Stimulated activated CD8-positive, alpha-beta memory T cell treated with anti-CD3 and anti-CD28 coated beads, Interleukin-7, amount 100 ng/mL, for 1 hour (primary cell): ENCODE measurements at regions not wholly inside any gene's neighbourhood (a gene's known extent, or its start where the extent isn't known, plus 50 kb on each side); places are given as distances from the start of the nearest gene placed in this dataset.
"Not testable (repeated sequence)": the region's sequence is repeated elsewhere in the genome, so short reads cannot be mapped to it uniquely, and the experiment has no call there.

Experiments
- DNase-seq, 2 donors: peaks; one replicate each; pipeline ENCODE4 v3.0.0-alpha.2; 2020; ENCODE audit warnings: low read depth in 2 of 2

DNA sequence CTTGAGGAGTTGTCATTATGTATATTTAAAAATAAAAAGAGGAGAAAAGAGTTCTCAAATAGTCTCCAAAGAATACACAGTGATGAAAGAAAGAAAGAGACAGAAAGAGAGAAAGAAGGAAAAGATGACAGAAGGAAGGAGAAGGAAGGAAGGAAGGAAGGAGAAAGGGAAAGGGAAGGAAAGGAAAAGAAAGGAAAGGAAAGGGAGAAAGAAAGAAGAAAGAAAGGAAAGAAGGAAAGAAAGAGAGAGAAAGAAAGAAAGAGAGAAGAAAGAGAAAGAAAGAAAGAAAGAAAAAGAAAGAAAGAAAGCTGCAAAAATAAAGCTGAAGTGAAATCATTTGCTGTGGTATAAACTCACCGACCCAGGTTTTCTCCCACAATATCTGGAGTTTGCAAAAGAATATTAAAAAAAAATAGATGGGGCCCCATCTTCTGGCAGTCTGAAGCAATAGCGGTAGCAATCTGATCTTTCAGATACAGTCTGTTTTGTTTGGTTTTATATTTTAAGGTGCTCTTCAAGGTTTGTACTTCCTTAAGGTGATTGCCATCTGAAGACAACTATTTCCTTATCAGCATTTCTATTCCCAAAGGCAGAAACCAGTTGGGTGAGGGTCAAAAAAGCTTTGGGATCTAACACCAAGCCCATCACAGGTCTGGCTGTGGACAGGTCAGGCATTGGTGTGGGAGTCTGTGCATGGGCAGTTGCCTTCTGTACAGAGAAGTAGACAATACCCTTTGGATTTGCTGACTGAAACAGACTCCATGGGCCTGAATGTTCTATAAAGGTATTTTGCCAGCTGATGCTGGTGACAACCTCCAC, 160.4 kb downstream of the CPEB2 start:
- DNase-seq: no peak

DNA sequence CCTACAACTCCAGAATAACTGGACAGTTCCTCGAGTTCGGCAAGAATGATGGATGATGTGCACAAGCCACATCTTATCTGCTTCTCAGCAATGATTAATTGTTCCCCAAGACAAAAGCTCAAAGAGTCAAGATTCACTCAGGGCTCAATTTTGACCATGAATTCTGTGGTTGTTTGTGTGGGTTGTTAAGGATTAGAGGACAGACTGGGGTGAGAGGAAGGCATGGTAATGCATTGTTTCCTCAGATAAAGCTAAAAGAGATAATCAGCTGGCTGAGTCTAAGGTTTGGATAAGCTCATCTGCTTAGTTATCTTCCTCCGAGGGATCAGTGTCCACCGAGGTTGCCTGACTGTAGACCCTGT, 161.0 kb downstream of the CPEB2 start:
- DNase-seq: no peak

DNA sequence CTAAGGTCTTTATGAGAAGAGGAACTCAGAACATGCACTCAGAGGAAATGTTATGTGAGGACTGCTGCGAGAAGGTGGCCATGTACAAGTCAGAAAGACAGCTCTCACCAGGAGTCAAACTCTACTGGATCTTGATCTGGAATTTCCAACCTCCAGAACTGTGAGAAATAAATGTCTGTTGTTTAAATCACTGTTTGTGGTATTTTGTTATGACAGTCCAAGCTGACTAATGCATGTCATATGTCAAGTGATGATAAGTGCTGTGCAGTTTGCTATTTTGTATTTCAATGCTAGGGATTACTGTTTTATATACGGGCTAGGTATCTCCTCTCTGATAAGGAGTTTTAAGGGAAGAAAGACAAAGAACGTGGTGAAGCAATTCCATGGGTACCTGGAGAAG, 162.3 kb downstream of the CPEB2 start:
- no peak for DNase-seq

DNA sequence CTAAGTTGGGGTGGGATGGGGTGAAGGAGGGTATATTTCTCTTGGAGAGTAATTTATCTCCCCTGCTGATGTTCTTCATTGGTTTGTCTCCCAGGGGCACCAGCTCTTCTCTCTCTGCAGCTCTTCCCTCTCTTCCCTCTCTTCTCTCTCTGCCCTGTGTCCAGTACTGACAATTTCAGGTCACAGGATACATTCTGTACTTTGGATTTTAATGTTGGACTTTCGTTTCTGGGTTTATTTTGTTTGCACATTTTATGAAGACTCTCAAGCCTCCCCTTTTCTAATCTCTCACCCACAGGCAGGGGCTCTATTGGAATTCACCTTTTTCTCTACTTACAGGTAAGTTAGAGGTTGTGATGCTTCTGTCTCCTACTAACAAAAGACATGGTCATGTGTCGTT, 165.5 kb downstream of the CPEB2 start:
- no peak for DNase-seq

DNA sequence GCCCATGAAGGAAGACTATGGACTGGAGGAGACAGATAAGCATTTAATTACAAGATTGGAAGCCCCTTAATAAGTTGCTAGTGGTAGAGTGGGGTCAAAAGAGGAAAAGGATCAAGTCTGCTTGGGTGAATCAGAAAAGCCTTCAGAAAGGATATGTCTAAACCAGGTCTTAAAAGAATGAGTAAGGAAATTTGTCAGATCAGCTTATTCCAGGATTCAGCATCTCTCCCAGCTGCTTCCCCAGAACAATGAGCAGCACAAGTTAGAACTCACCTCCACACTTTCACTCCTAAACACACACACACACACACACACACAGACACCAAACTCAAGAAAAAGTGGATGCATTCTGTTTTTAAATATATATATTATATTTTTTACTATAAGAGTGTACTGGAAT, 166.5 kb downstream of the CPEB2 start:
- no peak for DNase-seq

DNA sequence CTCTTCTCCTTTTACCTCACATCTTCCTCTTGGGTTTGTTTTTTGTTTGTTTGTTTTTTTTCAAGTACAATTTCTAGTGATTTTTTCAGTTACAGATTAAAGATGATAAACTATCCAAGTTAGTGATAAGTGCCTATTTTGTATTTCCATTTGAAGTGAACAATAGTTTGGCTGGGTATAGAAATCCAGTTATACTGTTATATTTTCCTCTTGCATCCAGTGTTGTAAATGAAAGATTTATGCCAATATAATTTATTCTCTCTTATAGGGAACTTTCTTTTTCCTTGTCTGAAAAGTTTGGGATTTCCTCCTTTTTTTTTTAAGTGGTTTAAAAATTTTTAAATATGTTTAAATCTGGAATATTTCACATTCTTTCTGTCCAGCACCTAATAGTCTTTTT, 169.4 kb downstream of the CPEB2 start:
- no peak for DNase-seq

DNA sequence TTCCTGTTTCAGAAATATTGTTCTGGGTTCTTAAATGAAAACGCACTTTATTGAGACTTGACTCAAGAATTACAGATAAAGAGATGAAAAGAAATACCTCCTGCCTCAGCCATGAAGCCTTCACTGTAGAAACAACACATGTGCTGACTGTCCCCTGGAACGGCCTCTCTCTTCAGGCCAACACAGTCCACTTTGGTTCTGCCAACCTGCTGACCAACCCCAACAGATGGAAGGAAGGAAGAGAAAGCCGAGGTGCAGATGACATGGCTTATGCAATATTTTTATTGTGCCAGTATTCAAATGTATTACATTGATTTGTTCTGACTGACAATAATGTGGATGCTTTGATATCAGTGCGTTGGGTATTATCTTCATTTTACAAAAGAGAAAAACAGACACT, 171.0 kb downstream of the CPEB2 start:
- no peak for DNase-seq

DNA sequence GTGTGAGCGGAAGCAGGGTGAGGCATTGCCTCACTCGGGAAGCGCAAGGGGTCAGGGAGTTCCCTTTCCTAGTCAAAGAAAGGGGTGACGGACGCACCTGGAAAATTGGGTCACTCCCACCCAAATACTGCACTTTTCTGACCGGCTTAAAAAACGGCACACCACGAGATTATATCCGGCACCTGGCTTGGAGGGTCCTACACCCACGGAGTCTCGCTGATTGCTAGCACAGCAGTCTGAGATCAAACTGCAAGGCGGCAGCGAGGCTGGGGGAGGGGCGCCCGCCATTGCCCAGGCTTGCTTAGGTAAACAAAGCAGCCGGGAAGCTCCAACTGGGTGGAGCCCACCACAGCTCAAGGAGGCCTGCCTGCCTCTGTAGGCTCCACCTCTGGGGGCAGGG, 171.9 kb downstream of the CPEB2 start:
- DNase-seq: not testable (repeated sequence)

DNA sequence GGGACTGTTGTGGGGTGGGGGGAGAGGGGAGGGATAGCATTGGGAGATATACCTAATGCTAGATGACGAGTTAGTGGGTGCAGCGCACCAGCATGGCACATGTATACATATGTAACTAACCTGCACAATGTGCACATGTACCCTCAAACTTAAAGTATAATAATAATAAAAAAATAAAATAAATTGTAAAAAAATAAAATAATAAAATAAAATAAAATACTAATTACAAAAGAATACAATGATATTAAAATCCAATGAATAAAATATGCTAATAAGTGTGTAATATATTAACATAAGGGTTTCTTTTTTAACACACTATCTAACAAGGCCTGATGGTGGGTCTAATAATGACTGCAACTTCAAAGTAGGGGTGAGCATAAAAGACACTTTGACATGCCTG, 177.6 kb downstream of the CPEB2 start:
- not testable (repeated sequence) for DNase-seq

DNA sequence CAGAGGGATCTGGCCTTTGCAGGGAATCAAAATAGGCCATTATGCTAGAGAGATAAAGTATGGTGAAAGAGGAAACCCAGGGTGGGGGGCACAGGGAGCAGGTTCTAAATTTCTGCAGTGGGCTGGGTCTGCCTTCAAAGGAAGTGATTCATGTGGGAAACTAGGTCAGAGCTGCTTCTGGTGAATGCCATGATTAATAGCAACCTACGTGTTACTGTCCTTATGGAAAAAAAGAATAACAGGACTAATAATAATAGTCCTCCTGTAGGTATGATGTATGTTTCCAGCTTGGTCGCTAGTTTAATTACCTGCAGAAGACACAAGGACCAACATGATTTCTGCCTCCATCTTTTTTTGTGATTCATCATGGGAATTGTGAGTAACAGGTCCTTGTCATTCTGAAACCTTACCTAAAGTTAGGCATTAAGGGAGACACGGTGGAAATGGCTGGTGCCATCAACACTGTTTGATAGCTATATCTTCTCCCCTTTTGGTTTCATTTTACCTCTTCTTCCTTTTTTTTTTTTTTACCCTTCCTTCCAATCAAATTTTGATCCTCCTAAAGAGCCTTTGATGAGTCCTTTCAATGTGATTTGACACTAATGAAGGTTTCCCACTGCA, 180.4 kb downstream of the CPEB2 start:
- no peak for DNase-seq

DNA sequence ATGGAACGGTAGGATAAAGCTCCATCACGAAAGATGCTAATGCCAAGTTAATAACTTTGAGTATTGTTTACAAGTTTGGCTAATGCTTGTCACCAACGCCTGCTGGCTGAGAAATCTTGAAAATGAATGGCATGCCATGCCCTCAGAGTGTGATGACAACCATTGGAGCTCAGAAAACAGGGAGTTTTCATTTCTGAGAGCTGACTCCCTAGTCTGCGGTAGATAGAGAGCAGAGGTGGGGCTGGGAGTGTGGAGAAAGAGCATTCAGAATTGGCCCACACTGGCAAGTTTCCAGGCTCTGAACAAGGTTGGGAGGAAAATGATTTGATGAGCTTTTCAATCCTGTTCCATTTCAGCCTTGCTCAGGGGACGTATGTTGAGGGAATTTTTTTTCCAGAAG, 183.9 kb downstream of the CPEB2 start:
- DNase-seq: no peak

DNA sequence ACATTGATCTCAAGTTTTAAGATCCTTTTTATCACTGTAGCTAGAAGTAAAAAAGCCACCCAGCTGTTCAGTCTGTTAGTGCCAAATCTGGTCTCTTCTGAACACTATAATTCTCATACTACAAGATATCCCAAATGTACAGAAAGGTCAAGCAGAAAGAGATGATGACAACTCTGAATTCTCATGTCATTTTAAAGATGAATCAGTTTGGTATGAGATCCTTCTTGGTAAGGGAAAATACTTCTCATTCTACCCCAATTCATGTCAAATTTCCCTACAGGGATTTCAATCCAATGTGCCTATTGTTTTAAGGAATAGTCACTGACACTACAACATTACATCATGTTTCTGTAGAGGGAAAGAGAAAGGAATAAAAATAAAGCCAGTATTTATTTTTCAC, 184.5 kb downstream of the CPEB2 start:
- DNase-seq: no peak

DNA sequence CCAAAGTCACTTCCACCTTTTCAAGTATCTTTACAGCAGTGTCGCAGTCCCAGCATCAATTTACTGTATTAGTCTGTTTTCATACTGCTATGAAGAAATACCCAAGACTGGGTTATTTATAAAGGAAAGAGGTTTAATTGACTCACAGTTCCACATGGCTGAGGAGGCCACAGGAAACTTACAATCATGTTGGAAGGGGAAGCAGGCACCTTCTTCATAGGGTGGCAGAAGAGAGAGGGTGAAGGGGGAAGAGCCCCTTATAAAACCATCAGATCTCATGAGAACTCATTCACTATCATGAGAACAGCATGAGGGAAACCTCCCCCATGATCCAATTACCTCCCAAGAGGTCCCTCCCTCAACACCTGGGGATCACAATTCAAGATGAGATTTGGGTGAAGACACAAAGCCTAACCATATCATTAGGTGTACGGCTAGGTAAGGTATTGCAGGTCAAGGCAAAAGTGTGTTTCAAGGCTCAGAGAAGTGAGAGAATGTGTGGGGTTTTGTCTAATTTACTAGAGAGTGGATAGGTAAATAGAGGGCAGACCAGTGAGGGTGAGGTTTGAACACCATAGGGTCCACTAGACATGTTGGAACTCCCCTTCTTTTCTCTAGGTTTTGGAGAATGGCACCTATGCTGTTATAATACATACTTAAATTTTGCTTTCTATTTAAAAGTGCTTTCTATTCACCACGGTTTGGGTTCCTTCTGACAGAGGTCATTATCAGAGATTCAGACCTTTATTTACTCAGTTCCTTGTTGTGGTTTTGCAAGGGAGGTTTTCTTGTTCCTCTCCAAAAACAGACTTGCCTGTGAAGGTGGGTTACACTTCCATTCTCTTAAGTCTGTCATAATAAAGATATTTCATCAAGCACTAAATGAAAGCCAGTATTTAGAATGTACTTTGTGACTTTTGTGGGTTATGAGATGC, 186.6 kb downstream of the CPEB2 start:
- DNase-seq: no peak

DNA sequence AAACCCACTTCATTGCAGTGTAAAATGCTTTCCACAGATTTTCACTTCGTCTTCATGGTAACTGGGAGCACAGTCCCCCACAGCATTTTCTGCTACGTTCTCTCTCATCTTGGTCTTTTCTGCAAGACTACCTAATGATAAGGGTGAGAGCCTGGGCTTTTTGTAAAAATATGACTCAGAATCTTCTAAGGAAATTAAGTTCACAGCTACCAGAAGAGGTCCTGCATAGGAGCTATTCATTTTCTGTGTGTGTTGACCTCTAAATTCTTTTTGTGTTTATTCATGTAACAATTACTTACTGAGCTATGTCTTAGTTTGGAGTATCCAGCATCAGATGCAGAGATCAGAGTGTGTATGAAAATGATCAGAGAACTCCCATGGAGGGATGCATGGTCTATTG, 192.2 kb downstream of the CPEB2 start:
- no peak for DNase-seq

DNA sequence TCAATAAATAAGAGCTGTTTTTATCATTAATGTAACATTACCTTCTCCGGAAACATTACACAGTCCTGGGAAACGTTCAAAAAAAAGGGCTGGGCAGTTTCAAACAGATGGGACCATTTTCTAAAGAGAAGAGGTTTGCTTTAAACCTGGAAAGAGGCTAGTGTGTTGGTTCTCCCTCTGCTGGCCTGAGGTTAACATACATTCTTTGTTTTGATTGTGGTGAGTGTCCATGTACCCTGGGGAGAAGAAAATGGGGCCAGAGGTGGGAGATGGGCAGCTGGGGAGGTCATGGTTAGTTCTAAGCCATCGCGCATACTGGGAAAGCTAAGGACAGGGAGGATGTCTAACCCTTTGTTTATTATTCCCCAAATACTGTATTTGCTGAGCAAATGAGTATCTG, 194.7 kb downstream of the CPEB2 start:
- no peak for DNase-seq

DNA sequence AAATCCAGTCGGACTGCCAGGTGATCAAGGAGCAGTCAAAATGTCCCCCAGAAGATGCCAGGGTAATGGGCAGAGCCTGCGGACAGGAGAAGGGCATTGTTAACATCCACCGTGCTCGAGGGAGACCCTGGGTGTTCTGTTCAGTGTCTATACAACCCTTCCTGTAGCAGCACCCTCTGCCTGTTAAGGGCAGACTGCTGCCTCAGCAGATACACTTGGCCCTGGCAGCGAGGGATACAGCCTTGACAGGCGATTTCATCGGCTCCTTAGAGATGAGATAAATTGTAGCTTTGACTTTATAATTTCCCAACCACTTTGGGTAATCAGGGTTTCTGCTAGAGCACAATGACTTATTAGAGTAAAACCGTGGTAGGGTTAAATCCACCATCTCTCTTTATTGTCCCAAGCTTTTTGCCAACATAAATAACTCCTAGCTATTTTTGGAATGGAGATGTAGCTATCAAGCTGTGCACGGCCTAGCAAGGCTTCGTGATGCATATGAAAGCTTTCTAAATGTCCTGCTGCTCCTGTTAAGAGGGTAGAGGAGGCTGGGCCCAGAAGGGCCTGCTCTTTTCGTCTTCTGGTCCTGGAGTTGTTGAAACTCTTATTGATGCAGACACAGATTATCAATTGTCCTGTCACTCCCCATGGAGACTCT, 195.9 kb downstream of the CPEB2 start:
- DNase-seq: no peak

DNA sequence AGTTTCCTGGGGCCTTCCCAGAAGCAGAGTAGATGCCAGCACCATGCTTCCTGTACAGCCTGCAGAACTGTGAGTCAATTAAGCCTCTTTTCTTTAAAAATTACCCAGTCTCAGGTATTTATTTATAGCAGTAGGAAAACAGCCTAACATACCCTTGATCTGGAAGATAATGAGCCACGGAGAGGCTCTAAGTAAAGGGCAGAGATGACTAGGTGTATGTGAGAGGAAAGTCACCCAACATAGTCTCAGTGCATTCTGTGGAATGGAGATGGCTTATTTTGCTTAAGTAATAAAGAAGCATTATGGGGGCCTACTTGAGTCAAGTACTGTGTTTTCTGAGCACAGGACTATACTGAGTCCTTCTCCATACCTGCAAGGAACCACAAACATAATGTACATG, 199.5 kb downstream of the CPEB2 start:
- no peak for DNase-seq

DNA sequence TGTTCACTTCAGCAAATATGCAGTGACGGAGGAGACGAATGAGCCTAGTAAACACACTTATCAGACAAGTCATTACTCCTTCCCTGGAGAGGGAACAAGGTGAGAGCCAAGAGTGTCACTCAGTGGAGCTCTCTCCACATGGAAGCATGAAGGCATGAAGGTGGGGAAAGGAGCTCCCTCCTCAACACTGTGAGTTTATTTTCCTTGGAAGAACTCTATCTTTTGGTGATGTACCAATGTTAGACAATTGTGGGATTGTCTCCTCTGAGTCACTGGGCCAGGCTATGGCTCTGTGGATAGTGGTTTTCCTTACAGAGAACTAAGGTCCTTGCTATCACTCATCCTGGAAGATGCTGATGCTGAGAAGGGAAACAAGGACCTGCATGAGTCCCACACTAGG, 200.2 kb downstream of the CPEB2 start:
- no peak for DNase-seq

DNA sequence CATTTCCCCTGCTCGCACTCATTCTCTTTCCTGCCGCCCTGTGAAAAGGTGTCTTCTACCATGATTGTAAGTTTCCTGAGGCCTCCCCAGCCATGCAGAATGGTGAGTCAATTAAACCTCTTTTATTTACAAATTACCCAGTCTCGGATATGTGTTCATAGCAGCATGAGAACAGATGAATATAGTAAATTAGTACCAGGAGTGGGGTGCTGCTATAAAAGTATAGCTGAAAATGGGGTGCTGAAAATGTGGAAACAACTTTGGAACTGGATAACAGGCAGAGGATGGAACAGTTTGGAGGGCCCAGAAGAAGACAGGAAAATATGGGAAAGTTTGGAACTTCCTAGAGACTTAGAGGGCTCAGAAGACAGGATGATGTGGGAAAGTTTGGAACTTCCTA, 204.2 kb downstream of the CPEB2 start:
- DNase-seq: not testable (repeated sequence)

DNA sequence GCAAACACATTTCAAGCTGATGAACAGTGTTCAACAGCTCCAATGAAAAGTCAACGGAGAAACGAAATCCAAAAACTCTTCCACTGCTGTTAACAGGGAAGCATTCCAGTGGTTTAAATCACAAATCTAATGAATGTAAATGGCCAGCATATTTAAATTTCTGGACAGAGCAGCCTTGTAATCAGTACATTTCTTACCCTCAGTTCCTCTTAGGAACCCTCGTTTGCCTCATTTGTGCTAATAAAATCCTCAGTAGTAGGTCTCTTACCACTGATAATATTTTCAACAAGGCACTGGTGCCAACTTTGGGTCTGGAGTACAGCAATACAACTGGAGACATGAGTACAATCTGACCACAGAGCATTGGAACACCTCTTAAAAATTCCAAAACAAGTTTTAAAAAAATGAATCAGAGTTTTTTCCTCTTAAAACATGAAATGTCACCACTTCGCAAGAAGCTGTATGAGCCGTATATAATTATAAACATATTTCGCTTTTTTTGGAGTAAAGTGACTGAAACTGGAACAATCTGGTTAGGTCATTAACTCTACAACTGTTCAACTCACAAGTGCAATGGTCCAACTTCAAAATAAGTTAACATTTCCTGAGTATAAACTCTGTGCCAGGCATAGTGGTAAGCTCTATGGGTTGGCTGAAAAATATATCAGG, 211.2 kb downstream of the CPEB2 start:
- DNase-seq: no peak

DNA sequence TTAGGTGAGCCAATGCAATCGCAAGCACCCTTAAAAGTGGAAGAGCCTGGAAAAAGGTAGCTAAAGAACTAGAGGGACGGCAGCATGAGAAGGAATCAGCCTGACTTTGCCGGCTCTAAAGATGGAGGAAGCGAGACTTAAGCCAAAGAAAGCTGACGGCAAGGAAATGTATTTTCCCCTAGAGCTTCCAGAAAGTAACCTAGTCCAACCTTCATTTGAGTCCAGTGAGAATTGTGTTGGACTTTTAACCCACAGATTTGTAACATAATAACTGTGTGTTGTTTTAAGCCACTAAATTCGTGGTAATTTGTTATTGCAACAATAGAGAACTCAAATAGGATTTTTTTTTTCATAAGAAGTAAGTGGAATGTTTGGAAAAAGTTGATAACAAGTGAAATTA, 212.7 kb upstream of the C1QTNF7 start:
- no peak for DNase-seq

DNA sequence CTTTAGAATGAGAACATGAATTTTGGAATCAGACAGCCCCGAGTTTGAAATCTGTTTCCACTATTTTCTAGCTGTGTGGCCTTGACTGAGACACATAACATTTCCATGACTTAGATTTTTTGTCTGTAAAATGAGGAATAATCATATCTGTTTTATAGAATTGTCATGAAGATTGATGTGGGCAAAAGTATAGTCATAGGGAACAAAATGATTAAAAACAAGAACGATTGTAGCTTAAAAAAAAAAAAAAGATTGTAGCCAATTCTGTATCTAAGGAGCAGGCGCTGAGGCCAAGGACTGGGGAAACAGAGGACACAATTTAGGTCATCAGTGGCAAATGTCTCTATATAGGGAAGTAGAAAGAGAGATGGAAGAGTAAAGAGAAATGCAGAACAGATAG, 201.6 kb upstream of the C1QTNF7 start:
- DNase-seq: no peak
